Activated CD8-positive, alpha-beta T cell treated with anti-CD3 and anti-CD28 coated beads for 36 hours (primary cell): ENCODE measurements at regions not wholly inside any gene's neighbourhood (a gene's known extent, or its start where the extent isn't known, plus 50 kb on each side); places are given as distances from the start of the nearest gene placed in this dataset.

Source experiments
- ATAC-seq: fragments of 200-7000 bp; cut with Tn5 transposase; one replicate; pipeline ENCODE4 v1.10.0; 2021; ENCODE audit warnings: mild to moderate bottlenecking, moderate library complexity
- CTCF ChIA-PET: fragments of 350-600 bp; sonication (Branson Sonifier 250); formaldehyde crosslinking; loops from one replicate; lab custom pipeline; 2021; ENCODE audit warnings: antibody characterized with exemption; lab: Charles Lee
- POLR2A ChIA-PET: fragments of 350-600 bp; sonication (Branson Sonifier 250); formaldehyde crosslinking; loops from one replicate; lab custom pipeline; 2021; ENCODE audit warnings: antibody characterized with exemption; lab: Charles Lee
- DNase-seq: peaks from one replicate; pipeline ENCODE4 v3.0.0-alpha.2; 2020
- H3K27ac Mint-ChIP-seq: one replicate; pipeline ENCODE4 v1.8.0; 2021; ENCODE audit warnings: mild to moderate bottlenecking, mixed read lengths
- H3K27me3 Mint-ChIP-seq: one replicate; pipeline ENCODE4 v1.8.0; 2021; ENCODE audit warnings: mixed read lengths
- H3K36me3 Mint-ChIP-seq: one replicate; pipeline ENCODE4 v1.8.0; 2021; ENCODE audit warnings: low read depth, mixed read lengths
- H3K4me1 Mint-ChIP-seq: one replicate; pipeline ENCODE4 v1.8.0; 2021; ENCODE audit warnings: low read depth, mixed read lengths
- H3K4me3 Mint-ChIP-seq: one replicate; pipeline ENCODE4 v1.8.0; 2021; ENCODE audit warnings: mild to moderate bottlenecking, moderate library complexity, mixed read lengths
- H3K9me3 Mint-ChIP-seq: one replicate; pipeline ENCODE4 v1.8.0; 2021; ENCODE audit warnings: mixed read lengths
- intact Hi-C: fragments of 100-400 bp; cut with micrococcal nuclease; formaldehyde crosslinking; loops from one replicate; pipeline ENCODE4 v1.10.0; 2022
- TF ChIP-seq, protein P1 (sequence below): fragments of 200-600 bp; IDR thresholded peaks from one replicate; pipeline ENCODE4 v1.8.0; 2022; ENCODE audit warnings: antibody characterized with exemption, mild to moderate bottlenecking

DNA sequence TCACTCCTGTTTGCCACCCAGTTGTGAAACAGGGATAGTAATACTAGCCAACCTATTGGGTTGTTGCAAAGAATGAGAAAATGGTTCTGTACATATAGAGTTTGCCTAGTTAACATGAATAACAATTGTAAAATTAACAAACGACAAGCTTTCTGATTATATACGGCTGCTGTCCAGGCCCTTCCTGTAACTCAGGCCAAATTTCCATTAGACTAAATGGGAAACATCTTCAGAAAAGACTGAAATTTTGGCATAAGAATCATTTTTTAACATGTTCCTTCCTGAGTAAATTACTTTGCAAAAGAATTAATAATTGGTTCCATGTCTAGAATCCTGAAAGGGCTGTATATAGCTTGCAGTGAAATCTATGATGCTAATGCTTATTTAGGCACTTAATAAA, 117.7 kb upstream of the SATB2 start:
- no peak for ATAC-seq
- Mint-ChIP-seq H3K4me1 (no peaks in the 10 kb centered on the region), H3K36me3 (no peaks in the 10 kb centered on the region), H3K27ac (no peak overlapping the region), H3K27me3 (peaks cover 5% of the 10 kb centered on the region), H3K9me3 (no peaks in the 10 kb centered on the region), H3K4me3 (no peak overlapping the region)
- TF ChIP-seq, protein P1, sequence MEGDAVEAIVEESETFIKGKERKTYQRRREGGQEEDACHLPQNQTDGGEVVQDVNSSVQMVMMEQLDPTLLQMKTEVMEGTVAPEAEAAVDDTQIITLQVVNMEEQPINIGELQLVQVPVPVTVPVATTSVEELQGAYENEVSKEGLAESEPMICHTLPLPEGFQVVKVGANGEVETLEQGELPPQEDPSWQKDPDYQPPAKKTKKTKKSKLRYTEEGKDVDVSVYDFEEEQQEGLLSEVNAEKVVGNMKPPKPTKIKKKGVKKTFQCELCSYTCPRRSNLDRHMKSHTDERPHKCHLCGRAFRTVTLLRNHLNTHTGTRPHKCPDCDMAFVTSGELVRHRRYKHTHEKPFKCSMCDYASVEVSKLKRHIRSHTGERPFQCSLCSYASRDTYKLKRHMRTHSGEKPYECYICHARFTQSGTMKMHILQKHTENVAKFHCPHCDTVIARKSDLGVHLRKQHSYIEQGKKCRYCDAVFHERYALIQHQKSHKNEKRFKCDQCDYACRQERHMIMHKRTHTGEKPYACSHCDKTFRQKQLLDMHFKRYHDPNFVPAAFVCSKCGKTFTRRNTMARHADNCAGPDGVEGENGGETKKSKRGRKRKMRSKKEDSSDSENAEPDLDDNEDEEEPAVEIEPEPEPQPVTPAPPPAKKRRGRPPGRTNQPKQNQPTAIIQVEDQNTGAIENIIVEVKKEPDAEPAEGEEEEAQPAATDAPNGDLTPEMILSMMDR, result no peak
- intact Hi-C loops, result no loop called here
- POLR2A ChIA-PET, result no interaction called here
- DNase-seq, result no peak
- CTCF ChIA-PET, result no interaction called here

DNA sequence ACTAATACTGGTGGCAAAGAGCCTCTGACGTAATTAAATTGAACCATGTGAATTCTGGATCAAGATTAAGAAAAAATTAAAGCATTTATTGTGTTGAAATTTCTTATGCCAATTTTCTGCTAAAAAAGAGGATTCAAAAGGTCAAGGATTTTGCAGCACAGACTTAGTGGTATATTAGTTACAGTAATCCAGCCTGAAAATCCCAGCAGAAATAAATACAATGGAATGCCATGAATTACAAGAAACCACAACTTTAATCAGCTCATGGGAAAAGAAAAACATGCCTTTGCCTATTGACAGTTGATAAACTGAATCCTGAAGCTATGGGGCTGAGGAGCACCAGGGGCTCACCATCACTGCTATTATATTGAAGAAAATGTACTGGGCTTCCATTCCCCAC, 114.8 kb upstream of the SATB2 start:
- CTCF ChIA-PET, result no interaction called here
- no peaks in the 10 kb centered on the region for H3K9me3 Mint-ChIP-seq

DNA sequence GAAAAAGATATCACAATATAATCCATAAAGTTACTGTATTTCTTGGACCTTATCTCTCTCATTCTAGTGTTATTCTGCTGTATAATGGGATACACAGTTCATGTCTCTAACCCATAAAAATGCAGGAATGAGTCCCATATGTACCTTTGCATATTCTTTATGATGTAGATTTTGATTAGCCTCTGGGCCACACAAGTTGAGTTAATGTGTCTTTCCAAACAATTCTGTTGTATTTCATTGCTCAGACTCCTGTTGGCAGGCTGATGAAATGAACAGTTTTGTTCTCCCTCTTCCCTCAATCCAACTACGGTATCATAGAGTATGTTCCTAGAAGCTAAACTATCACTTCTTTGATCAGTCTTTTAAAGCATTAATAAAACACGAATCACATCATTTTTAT, 113.2 kb upstream of the SATB2 start:
- no peaks in the 10 kb centered on the region for H3K9me3 Mint-ChIP-seq
- no peaks in the 10 kb centered on the region for H3K4me1 Mint-ChIP-seq
- intact Hi-C loops, result no loop called here
- no peak for ATAC-seq
- TF ChIP-seq, protein P1, result no peak
- H3K27me3 Mint-ChIP-seq, result peaks cover 3% of the 10 kb centered on the region
- H3K4me3 Mint-ChIP-seq, result no peak overlapping the region
- H3K27ac Mint-ChIP-seq, result no peak overlapping the region
- H3K36me3 Mint-ChIP-seq, result no peaks in the 10 kb centered on the region
- ChIA-PET CTCF (no interaction called here), POLR2A (no interaction called here)
- no peak for DNase-seq

More for the DNA sequence above, 114.8 kb upstream of the SATB2 start:
- Mint-ChIP-seq H3K27ac (no peak overlapping the region), H3K4me3 (no peak overlapping the region), H3K4me1 (no peaks in the 10 kb centered on the region), H3K27me3 (peaks cover 5% of the 10 kb centered on the region), H3K36me3 (no peaks in the 10 kb centered on the region)
- intact Hi-C loops, result no loop called here
- no peak for ATAC-seq
- TF ChIP-seq, protein P1, result no peak
- POLR2A ChIA-PET, result no interaction called here
- DNase-seq, result no peak

DNA sequence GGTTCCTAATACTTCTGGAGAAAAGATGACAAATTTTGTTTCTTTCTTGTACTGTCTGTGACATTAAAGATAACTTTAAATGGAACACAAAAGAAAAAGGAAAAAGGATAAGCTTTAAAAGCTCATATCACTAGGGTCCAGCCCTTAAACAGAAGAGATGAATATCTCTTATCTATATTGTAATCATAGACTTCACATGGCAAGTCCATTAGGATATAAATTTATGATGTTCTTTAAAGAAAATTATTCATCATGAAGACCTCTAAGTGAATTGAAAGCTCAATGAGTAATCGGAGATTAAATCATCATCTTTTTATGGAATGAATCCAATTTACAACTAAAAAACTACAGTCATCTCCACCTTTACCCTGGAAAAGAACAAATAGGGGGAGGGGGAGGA, 111.6 kb upstream of the SATB2 start:
- TF ChIP-seq, protein P1, result no peak
- DNase-seq (no peak), ATAC-seq (no peak)
- H3K9me3 Mint-ChIP-seq, result no peaks in the 10 kb centered on the region
- CTCF ChIA-PET, result no interaction called here
- intact Hi-C loops, result no loop called here
- no peak overlapping the region for H3K4me3 Mint-ChIP-seq
- POLR2A ChIA-PET, result no interaction called here
- no peaks in the 10 kb centered on the region for H3K36me3 Mint-ChIP-seq
- no peaks in the 10 kb centered on the region for H3K4me1 Mint-ChIP-seq
- H3K27me3 Mint-ChIP-seq, result peaks cover 3% of the 10 kb centered on the region
- no peak overlapping the region for H3K27ac Mint-ChIP-seq

DNA sequence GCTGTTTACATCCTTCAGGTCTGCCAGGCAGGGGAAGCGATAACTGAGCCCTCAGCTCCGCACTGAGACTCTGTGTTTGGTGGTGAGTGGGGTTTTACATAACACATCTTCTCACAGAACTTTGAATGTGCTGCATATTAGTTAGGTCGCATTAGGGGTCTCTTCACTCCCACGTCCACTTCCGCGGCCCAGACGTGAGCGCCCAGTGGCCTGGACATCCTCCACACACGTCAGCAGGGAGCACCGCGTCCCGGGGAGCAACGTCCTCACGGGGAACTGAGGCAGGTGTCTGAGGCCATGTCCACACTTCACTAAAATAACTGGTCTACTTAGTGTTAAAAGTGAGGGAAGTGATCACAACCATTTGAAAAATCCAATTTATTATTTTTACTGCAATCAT, 100.4 kb upstream of the SATB2 start:
- ChIA-PET CTCF (interaction anchor here (0.6 kb wide), 1 partner anchor 688 kb away, joined by 3 read pairs; no protein-coding TSS in a partner anchor), POLR2A (no interaction called here)
- no peak overlapping the region for H3K4me3 Mint-ChIP-seq
- H3K9me3 Mint-ChIP-seq, result peaks cover 2% of the 10 kb centered on the region
- intact Hi-C loops, result no loop called here
- no peak for ATAC-seq
- no peak for DNase-seq
- TF ChIP-seq, protein P1, result no peak
- H3K4me1 Mint-ChIP-seq, result no peaks in the 10 kb centered on the region
- H3K36me3 Mint-ChIP-seq, result no peaks in the 10 kb centered on the region
- H3K27ac Mint-ChIP-seq, result no peak overlapping the region
- no peaks in the 10 kb centered on the region for H3K27me3 Mint-ChIP-seq
